ENCODE measurements at regions not wholly inside any gene's neighbourhood (a gene's known extent, or its start where the extent isn't known, plus 50 kb on each side); places are given as distances from the start of the nearest gene placed in this dataset.

DNA sequence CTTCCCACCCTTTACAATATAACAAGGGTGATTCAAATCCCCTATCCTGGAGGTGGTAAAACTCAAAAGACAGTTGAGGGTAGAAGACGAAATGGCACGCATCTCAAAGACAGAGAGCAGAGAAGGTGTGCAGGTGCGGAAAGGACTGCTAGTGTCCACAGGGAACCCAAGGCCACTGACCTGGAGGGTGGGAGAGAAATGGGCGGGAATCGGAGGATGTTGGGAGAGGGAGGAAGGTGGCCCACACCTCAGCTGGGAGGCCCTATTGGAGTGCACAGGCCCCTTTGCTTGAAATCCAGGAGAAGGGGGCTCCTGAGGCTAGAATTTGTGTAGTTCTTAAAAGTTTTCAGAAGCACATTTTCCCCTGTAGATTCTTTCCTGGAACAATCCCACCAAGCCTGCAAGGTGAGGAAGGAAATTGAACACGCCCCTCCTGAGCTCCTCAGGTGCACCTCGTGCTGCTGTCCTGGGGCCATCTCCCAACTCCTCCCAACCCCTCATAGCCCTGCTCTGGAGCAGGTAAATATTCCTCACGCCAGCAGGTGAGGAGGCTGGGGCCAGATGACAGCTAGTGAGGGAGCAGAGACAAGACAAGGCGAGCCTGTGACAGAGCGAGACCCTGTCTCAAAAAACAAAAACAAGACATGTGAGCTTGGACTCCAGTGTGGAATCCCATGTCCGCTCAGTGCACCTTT lies 99.3 kb downstream of the MCFD2 start:
- intact Hi-C loops (cut with micrococcal nuclease; ENCODE audit: unreplicated experiment), result no loop called here
- peaks cover 15% of the 10 kb centered on the region for H3K4me1 ChIP-seq (ENCODE audit: insufficient read depth, low read length, poor library complexity, severe bottlenecking)
- POLR2A ChIA-PET (ENCODE audit: low non-redundant PET), result no interaction called here
- H3K27ac ChIP-seq (ENCODE audit: low read depth, low read length, poor library complexity, severe bottlenecking), result no peak overlapping the region
- H3K27me3 ChIP-seq (replicated peaks; ENCODE audit: insufficient read depth, low read depth, low read length, poor library complexity), result no peaks in the 10 kb centered on the region
- no TSS peak for BruUV-seq (replicated peaks)
- DNase-seq (ENCODE audit: low spot score), result no peak
- no peak for TF ChIP-seq EZH2 (IDR thresholded peaks at IDR 0.05; ENCODE audit: borderline replicate concordance, low read depth, low read length, poor library complexity, severe bottlenecking)
- no peak for TF ChIP-seq CTCF (conservative IDR thresholded peaks at IDR 0.05; ENCODE audit: low read depth, low read length)
- CTCF ChIA-PET, result no interaction called here
- no peaks in the 10 kb centered on the region for H3K9me3 ChIP-seq (ENCODE audit: low read depth, low read length, poor library complexity, severe bottlenecking)
- H3K36me3 ChIP-seq (ENCODE audit: insufficient read depth, low read length, poor library complexity, severe bottlenecking), result no peaks in the 10 kb centered on the region
- no peak overlapping the region for H3K4me3 ChIP-seq (ENCODE audit: low read depth, low read length, poor library complexity, severe bottlenecking)

- CTCF ChIA-PET, result no interaction called here
- DNase-seq (ENCODE audit: low spot score), result no peak
- Histone ChIP-seq H3K27ac (ENCODE audit: low read depth, low read length, poor library complexity, severe bottlenecking) (no peak overlapping the region), H3K4me3 (ENCODE audit: low read depth, low read length, poor library complexity, severe bottlenecking) (no peak overlapping the region), H3K27me3 (replicated peaks; ENCODE audit: insufficient read depth, low read depth, low read length, poor library complexity) (no peaks in the 10 kb centered on the region), H3K9me3 (ENCODE audit: low read depth, low read length, poor library complexity, severe bottlenecking) (no peaks in the 10 kb centered on the region), H3K36me3 (ENCODE audit: insufficient read depth, low read length, poor library complexity, severe bottlenecking) (no peaks in the 10 kb centered on the region), H3K4me1 (ENCODE audit: insufficient read depth, low read length, poor library complexity, severe bottlenecking) (peaks cover 15% of the 10 kb centered on the region)
- BruUV-seq (replicated peaks), result no TSS peak
- intact Hi-C loops (cut with micrococcal nuclease; ENCODE audit: unreplicated experiment), result no loop called here
- POLR2A ChIA-PET (ENCODE audit: low non-redundant PET), result no interaction called here
- TF ChIP-seq EZH2 (IDR thresholded peaks at IDR 0.05; ENCODE audit: borderline replicate concordance, low read depth, low read length, poor library complexity, severe bottlenecking), result no peak
- TF ChIP-seq CTCF (conservative IDR thresholded peaks at IDR 0.05; ENCODE audit: low read depth, low read length), result peak; percentile 38
Observed at GRCh38 chr2:46815121-46815802, 100.3 kb downstream of the MCFD2 start.

DNA sequence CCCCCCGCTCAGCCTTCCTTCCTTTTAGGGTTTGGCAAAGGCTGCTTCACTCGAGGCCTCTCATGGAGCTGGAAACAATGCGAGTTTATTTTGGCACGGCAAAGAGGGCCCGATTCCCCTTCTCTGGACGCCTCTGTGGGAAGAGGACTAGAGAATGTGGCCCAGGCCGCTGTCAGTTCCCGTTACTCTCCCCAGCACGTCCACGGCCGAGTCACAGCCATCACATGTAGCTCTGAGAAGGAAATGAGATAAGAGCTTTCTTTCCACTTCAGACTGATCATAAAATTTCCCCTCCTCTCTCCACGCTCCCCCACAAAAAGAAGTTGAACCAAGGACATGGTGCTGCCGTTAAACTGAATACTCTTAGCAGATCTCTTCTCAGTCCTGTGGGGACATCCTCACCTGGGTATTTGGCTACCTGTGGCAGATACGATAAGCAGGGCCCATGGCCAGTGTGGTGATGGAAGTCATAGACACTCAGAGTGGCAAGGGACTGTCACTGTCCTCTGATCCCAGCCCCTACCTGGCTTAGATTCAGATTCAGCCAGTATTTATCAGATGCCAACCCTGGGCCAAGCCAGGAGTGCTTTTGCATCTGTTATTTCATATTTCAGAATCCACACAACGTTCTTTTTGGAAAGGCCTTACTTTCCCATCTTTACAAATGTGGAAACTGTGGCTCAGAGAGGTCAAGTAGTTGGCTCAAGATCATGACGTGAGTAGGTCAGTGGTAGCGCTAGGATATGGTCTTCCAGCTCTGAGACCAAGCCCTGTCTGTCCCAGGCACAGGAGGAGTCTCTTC lies 101.2 kb downstream of the MCFD2 start:
- ChIA-PET CTCF (no interaction called here), POLR2A (ENCODE audit: low non-redundant PET) (no interaction called here)
- BruUV-seq (replicated peaks), result no TSS peak
- Histone ChIP-seq H3K27ac (ENCODE audit: low read depth, low read length, poor library complexity, severe bottlenecking) (no peak overlapping the region), H3K9me3 (ENCODE audit: low read depth, low read length, poor library complexity, severe bottlenecking) (no peaks in the 10 kb centered on the region), H3K36me3 (ENCODE audit: insufficient read depth, low read length, poor library complexity, severe bottlenecking) (no peaks in the 10 kb centered on the region), H3K4me3 (ENCODE audit: low read depth, low read length, poor library complexity, severe bottlenecking) (no peak overlapping the region), H3K27me3 (replicated peaks; ENCODE audit: insufficient read depth, low read depth, low read length, poor library complexity) (no peaks in the 10 kb centered on the region), H3K4me1 (ENCODE audit: insufficient read depth, low read length, poor library complexity, severe bottlenecking) (peaks cover 15% of the 10 kb centered on the region)
- intact Hi-C loops (cut with micrococcal nuclease; ENCODE audit: unreplicated experiment), result no loop called here
- no peak for TF ChIP-seq EZH2 (IDR thresholded peaks at IDR 0.05; ENCODE audit: borderline replicate concordance, low read depth, low read length, poor library complexity, severe bottlenecking)
- no peak for TF ChIP-seq CTCF (conservative IDR thresholded peaks at IDR 0.05; ENCODE audit: low read depth, low read length)
- no peak for DNase-seq (ENCODE audit: low spot score)
